Panc1 (cell line): ENCODE measurements at regions not wholly inside any gene's neighbourhood (a gene's known extent, or its start where the extent isn't known, plus 50 kb on each side); places are given as distances from the start of the nearest gene placed in this dataset.

Experiments used
- ATAC-seq: fragments of 200-7000 bp; cut with Tn5 transposase; 2 replicates; pipeline ENCODE4 v1.9.1; 2020; ENCODE audit warnings: mild to moderate bottlenecking, moderate library complexity
- BruUV-seq: library from RNA; stranded (reverse); fragments of 400-500 nt; replicated peaks from 2 replicates; lab custom pipeline; 2021; lab: Mats Ljungman, UMichigan
- CTCF ChIA-PET: fragments of 300-600 bp; sonication (Branson Sonifier 250); formaldehyde crosslinking; loops from one replicate; lab custom pipeline; 2022; ENCODE audit warnings: antibody characterized with exemption; lab: Charles Lee
- POLR2A ChIA-PET: fragments of 300-600 bp; sonication (Branson Sonifier 250); formaldehyde crosslinking; loops from one replicate; lab custom pipeline; 2022; ENCODE audit warnings: antibody characterized with exemption; lab: Charles Lee
- DNase-seq: peaks from one replicate; pipeline ENCODE4 v3.0.0-alpha.2; 2010; ENCODE audit warnings: low read depth, low spot score
- H3K27ac ChIP-seq: 2 replicates; pipeline ENCODE4 v1.5.1; 2011; ENCODE audit warnings: mild to moderate bottlenecking, low read length, inconsistent platforms
- H3K27me3 ChIP-seq: fragments of 200-500 bp; sonication (Bioruptor generic); 2 replicates; pipeline ENCODE4 v1.6.0; 2014; ENCODE audit warnings: low read length, inconsistent platforms; ENCODE audit not compliant: control insufficient read depth, insufficient read depth
- H3K36me3 ChIP-seq: fragments of 200-500 bp; sonication (Bioruptor generic); 2 replicates; pipeline ENCODE4 v1.5.1; 2014; ENCODE audit warnings: inconsistent platforms, mild to moderate bottlenecking, low read length, moderate library complexity; ENCODE audit not compliant: control insufficient read depth, insufficient read depth
- H3K4me1 ChIP-seq: 2 replicates; pipeline ENCODE4 v1.5.1; 2011; ENCODE audit warnings: inconsistent platforms, mild to moderate bottlenecking, low read length, moderate library complexity; ENCODE audit not compliant: control insufficient read depth, insufficient read depth
- H3K4me3 ChIP-seq, 2 experiments: 2 replicates each; pipeline ENCODE4 v1.5.1; 2011 to 2012; ENCODE audit warnings: low read depth in 2 of 2, low read length in 2 of 2, mild to moderate bottlenecking in 2 of 2, inconsistent platforms in 1 of 2, moderate library complexity in 1 of 2
- H3K9me3 ChIP-seq: fragments of 200-500 bp; sonication (Bioruptor generic); 2 replicates; pipeline ENCODE4 v1.5.1; 2014; ENCODE audit warnings: low read depth, mild to moderate bottlenecking, inconsistent platforms, low read length, moderate library complexity; ENCODE audit not compliant: control insufficient read depth, insufficient read depth
- POLR2AphosphoS5 ChIP-seq: IDR thresholded peaks from 2 replicates; pipeline ENCODE4 v1.6.1; 2012; ENCODE audit warnings: mild to moderate bottlenecking, low read depth, low read length, moderate library complexity
- SIN3A ChIP-seq: IDR thresholded peaks from 2 replicates; pipeline ENCODE4 v1.6.1; 2012; ENCODE audit warnings: low read depth, mild to moderate bottlenecking, low read length, moderate library complexity, borderline replicate concordance; ENCODE audit not compliant: insufficient read depth
- TCF7L2 ChIP-seq: IDR thresholded peaks from 2 replicates; pipeline ENCODE4 v1.6.1; 2011; ENCODE audit warnings: mild to moderate bottlenecking, low read depth, low read length, inconsistent platforms
- in situ Hi-C: cut with HindIII; loops from 2 replicates; pipeline ENCODE4 v1.10.0; 2016; ENCODE audit warnings: low sequenced_read_pairs, low pct_unique_long_range_greater_than_20kb
- intact Hi-C: fragments of 100-400 bp; cut with micrococcal nuclease; formaldehyde crosslinking; loops from one replicate; pipeline ENCODE4 v1.10.0; 2022; ENCODE audit not compliant: unreplicated experiment
- TF ChIP-seq, protein P1 (sequence below): fragments of 450-650 bp; IDR thresholded peaks from 2 replicates; pipeline ENCODE4 v1.5.1; 2017; ENCODE audit warnings: mild to moderate bottlenecking
- TF ChIP-seq, protein P2 (sequence below), 2 experiments: IDR thresholded peaks; 2 replicates each; pipeline ENCODE4 v1.6.1; 2011 to 2012; ENCODE audit warnings: low read depth in 2 of 2, control low read depth in 1 of 2, low read length in 1 of 2, mild to moderate bottlenecking in 1 of 2, moderate library complexity in 1 of 2; ENCODE audit not compliant: insufficient read depth in 1 of 2

DNA sequence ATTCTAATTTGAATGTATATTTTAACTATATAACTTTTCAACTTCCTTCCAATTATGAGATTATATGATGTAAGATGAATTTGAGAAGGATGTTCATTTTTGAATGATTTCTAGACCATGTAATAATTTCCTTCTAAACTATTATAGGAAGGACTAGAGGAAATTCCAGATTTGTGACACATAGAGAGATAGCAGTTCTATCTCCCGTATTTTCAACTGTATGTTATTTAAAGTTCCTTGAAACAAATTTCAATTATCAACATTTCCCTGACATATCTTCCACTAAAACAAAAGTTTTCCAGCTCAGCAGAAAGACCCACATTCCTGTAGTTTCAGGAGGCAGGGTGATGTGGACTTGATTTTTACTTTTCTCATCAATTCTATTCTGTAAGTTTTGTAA, 396.7 kb upstream of the C1orf87 start:
- DNase-seq = no peak
- Histone ChIP-seq H3K4me1 (no peaks in the 10 kb centered on the region), H3K36me3 (no peaks in the 10 kb centered on the region), H3K27me3 (no peaks in the 10 kb centered on the region), H3K4me3 (no peak overlapping the region), H3K27ac (no peak overlapping the region), H3K9me3 (no peaks in the 10 kb centered on the region)
- CTCF ChIA-PET = no interaction called here
- in situ Hi-C loops (no loop called here), intact Hi-C loops (no loop called here)
- TF ChIP-seq TCF7L2 = no peak
- TF ChIP-seq, protein P1, sequence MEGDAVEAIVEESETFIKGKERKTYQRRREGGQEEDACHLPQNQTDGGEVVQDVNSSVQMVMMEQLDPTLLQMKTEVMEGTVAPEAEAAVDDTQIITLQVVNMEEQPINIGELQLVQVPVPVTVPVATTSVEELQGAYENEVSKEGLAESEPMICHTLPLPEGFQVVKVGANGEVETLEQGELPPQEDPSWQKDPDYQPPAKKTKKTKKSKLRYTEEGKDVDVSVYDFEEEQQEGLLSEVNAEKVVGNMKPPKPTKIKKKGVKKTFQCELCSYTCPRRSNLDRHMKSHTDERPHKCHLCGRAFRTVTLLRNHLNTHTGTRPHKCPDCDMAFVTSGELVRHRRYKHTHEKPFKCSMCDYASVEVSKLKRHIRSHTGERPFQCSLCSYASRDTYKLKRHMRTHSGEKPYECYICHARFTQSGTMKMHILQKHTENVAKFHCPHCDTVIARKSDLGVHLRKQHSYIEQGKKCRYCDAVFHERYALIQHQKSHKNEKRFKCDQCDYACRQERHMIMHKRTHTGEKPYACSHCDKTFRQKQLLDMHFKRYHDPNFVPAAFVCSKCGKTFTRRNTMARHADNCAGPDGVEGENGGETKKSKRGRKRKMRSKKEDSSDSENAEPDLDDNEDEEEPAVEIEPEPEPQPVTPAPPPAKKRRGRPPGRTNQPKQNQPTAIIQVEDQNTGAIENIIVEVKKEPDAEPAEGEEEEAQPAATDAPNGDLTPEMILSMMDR = no peak
- TF ChIP-seq POLR2AphosphoS5 = no peak
- no peak for TF ChIP-seq SIN3A
- TF ChIP-seq, protein P2, sequence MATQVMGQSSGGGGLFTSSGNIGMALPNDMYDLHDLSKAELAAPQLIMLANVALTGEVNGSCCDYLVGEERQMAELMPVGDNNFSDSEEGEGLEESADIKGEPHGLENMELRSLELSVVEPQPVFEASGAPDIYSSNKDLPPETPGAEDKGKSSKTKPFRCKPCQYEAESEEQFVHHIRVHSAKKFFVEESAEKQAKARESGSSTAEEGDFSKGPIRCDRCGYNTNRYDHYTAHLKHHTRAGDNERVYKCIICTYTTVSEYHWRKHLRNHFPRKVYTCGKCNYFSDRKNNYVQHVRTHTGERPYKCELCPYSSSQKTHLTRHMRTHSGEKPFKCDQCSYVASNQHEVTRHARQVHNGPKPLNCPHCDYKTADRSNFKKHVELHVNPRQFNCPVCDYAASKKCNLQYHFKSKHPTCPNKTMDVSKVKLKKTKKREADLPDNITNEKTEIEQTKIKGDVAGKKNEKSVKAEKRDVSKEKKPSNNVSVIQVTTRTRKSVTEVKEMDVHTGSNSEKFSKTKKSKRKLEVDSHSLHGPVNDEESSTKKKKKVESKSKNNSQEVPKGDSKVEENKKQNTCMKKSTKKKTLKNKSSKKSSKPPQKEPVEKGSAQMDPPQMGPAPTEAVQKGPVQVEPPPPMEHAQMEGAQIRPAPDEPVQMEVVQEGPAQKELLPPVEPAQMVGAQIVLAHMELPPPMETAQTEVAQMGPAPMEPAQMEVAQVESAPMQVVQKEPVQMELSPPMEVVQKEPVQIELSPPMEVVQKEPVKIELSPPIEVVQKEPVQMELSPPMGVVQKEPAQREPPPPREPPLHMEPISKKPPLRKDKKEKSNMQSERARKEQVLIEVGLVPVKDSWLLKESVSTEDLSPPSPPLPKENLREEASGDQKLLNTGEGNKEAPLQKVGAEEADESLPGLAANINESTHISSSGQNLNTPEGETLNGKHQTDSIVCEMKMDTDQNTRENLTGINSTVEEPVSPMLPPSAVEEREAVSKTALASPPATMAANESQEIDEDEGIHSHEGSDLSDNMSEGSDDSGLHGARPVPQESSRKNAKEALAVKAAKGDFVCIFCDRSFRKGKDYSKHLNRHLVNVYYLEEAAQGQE (IDR thresholded peaks at IDR 0.05; ENCODE audit: insufficient read depth in 1 of 2, low read depth in 2 of 2, low read length in 1 of 2) = no peak
- POLR2A ChIA-PET = no interaction called here
- BruUV-seq = no TSS peak
- ATAC-seq = no peak

DNA sequence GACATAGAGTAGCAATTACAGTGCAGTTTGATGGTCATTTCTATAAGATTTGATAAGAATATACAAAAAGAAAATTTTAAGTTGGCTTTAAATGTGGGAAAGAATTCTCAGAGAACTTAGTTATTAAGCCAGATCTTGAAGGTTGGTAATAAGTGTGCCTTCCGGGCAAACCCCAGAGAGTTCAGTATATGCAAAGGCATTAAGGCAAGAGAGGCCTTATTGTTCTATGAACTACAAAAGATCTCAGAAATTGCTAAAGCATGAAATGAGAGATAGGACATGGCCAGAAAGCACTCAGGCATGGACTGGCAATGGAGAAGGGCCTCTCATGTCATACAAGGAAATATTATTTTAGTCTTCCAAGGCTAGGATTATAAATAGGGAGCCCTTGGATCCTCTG, 390.2 kb upstream of the C1orf87 start:
- no peaks in the 10 kb centered on the region for H3K4me1 ChIP-seq
- ChIA-PET POLR2A (no interaction called here), CTCF (no interaction called here)
- DNase-seq = no peak
- no peak overlapping the region for H3K27ac ChIP-seq
- no peaks in the 10 kb centered on the region for H3K9me3 ChIP-seq
- TF ChIP-seq, protein P2 (IDR thresholded peaks at IDR 0.05; ENCODE audit: insufficient read depth in 1 of 2, low read depth in 2 of 2, low read length in 1 of 2) = no peak
- TF ChIP-seq POLR2AphosphoS5 (no peak), TCF7L2 (no peak), SIN3A (no peak)
- TF ChIP-seq, protein P1 = no peak
- no peak overlapping the region for H3K4me3 ChIP-seq
- ATAC-seq = no peak
- H3K27me3 ChIP-seq = no peaks in the 10 kb centered on the region
- no TSS peak for BruUV-seq
- H3K36me3 ChIP-seq = no peaks in the 10 kb centered on the region
- in situ Hi-C loops = no loop called here
- intact Hi-C loops = no loop called here
